Caki2 (cell line): ENCODE measurements at regions not wholly inside any gene's neighbourhood (a gene's known extent, or its start where the extent isn't known, plus 50 kb on each side); places are given as distances from the start of the nearest gene placed in this dataset.
"Not testable (repeated sequence)": the region's sequence is repeated elsewhere in the genome, so short reads cannot be mapped to it uniquely, and the experiment has no call there.

Source experiments
- DNase-seq: peaks from one replicate; pipeline ENCODE4 v3.0.0-alpha.2; 2015; ENCODE audit warnings: low read depth
- in situ Hi-C: cut with HindIII; loops from 2 replicates; pipeline ENCODE4 v1.10.0; 2016; ENCODE audit warnings: low sequenced_read_pairs, low pct_unique_long_range_greater_than_20kb, mixed read lengths

- in situ Hi-C loops = no loop called here
- DNase-seq = no peak
Observed at GRCh38 chr11:103737037-103737622, 299.3 kb upstream of the DDI1 start.

DNA sequence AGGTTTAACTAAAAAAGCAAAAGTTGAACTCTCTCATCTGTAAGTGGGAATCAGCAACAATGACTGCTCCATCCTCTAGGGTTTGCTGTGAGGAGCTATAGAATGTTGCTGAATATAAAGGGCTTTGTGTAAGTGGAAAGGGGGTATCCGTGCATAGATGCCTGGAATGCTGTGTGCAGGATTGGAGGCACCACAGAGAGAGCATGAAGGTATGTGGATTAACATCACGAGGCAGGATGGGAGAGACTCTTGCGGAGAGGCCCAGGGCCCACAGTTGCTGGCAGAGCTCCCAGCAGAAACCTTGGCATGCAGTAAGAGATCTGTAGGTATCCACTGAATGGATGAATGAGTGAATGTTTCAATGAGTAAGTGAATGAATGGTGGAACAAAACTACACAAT lies 298.7 kb upstream of the DDI1 start:
- in situ Hi-C loops = no loop called here
- no peak for DNase-seq

DNA sequence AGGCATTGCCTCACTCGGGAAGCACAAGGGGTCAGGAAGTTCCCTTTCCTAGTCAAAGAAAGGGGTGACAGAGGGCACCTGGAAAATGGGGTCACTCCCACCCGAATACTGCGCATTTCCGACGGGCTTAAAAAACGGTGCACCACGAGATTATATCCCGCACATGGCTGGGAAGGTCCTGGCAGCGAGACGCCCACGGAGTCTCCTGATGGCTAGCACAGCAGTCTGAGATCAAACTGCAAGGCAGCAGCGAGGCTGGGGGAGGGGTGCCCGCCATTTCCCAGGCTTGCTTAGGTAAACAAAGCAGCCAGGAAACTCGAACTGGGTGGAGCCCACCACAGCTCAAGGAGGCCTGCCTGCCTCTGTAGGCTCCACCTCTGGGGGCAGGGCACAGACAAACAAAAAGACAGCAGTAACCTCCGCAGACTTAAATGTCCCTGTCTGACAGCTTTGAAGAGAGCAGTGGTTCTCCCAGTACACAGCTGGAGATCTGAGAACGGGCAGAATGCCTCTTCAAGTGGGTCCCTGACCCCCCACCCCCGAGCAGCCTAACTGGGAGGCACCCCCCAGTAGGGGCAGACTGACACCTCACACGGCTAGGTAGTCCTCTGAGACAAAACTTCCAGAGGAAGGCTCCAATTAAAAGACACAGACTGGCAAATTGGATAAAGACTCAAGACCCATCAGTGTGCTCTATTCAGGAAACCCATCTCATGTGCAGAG lies 297.2 kb upstream of the DDI1 start:
- in situ Hi-C loops = not testable (repeated sequence)
- DNase-seq = peak; percentile 14

DNA sequence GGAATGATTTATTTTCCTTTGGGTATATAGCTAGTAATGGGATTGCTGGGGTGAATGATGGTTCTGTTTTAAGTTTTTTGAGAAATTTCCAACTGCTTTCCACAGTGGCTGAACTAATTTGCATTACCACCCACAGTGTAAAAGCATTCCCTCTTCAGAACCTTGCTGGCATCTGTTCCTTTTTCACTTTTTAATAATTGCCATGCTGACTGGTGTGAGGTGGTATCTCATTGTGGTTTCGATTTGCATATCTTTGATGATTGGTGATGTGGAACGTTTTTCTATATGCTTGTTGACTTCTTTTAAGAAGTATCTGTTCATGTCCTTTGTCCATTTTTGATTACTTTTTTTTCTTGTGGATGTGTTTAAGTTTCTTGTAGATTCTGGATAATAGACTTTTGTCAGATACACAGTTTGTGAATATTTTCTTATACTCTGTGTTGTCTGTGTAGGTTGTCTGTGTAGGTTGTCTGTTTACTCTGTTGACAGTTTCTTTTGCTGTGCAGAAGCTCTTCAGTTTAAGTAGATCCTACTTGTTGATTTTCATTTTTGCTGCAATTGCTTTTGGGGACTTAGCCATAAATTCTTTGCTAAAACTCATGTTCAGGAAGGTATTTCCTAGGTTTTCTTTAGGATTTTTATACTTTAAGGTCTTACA lies 291.8 kb upstream of the DDI1 start:
- in situ Hi-C loops = no loop called here
- DNase-seq = no peak

DNA sequence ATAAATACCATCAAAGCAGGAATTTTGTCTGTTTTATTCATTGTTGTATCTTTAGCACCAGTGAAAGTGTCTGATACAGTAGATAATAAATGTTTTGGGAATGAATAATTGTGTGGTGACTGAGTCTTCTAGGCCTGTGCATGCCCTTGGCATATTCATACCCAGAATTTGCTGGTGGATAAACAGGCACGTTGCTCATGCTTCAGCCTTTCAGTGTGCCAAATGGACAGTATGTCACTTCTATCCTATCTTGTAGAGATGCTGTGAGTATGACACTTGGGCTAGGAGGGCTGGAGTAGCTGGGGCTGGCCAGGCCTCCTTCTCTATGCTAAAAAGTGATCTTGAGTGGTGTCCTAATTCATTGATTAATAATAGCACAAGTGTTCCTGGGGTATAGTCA lies 287.3 kb upstream of the DDI1 start:
- DNase-seq = no peak
- in situ Hi-C loops = no loop called here

DNA sequence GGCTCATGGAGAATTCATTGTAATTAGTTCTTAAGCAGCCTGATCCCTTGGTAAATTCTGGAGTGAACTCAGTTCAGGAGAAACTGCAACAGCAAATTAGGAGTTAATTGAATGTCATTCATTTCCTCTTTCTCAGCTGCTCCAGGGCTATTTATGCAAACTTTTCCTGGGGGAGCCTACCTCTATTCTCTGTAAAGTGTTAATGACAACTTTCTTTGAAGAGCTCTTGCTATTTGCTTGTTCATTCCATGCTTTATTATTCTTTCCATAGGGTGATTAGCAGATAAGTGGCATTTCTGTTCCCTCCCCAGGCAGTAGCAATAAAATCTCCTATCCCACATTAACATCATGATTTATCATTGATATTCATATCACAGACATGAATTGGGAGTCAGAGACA lies 267.6 kb upstream of the DDI1 start:
- DNase-seq = no peak
- in situ Hi-C loops = no loop called here

DNA sequence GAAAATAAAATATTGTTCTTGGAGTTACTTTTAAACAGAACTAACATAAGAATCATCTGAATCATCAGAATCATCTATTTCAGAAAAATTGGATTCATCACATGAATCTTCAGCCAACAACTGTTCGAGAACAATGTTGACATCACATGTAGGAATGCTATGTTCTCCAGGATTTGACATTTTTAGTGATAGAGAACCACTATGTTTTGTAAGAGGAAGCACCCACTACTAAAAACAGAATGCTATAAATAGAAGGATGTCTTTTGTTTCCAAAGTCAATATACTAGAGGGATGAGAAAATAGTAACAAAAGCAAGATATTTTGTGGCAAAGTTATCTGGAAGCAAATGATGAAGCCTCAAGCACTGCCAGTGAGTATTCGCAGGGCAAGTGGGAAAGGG lies 263.4 kb upstream of the DDI1 start:
- in situ Hi-C loops = no loop called here
- DNase-seq = no peak

GRCh38 chr11:103773537-103773936 lies 262.9 kb upstream of the DDI1 start:
- DNase-seq = no peak
- in situ Hi-C loops = no loop called here

- no peak for DNase-seq
- in situ Hi-C loops = no loop called here
Observed at GRCh38 chr11:103779054-103779453, 257.4 kb upstream of the DDI1 start.

DNA sequence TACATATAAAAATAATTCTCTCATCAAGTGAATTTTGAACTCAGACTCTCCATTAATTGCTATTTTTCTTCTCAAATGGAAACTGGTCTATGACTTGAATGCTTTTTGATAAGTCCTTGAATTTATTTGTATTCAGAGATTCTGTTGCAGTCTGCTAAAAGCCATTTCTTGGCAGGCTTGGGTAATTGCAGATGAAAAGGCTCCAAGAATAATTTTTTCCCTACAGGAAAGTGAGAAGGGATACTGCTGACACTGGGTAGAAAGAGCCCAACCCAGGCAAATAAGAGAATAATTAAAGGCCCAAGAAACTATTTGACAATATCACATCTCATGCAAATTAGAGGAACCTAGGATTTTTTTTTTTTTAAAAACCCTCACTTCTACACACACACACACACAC lies 246.5 kb upstream of the DDI1 start:
- no peak for DNase-seq
- in situ Hi-C loops = no loop called here

DNA sequence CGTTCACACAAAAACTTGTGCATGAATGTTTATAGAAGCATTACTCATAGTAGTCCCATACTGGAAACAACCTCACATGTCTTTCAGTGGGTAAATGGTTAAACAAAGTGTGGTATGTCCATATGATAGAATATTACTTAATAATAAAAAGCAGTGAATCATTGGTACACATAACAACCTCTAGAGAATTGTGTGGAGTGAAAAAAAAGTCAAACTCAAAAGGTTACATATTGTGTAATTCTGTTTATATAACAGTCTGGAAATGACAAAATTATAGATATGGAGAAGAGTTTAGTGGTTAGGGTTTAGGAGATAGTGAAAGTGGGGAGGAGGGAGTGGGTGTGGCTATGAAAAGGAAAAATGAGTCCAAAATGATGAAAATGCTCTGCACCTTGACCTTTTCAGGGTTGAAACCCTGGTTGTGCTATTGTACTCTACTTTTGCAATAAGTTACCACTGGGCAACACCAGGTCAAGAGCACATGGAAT lies 243.4 kb upstream of the DDI1 start:
- in situ Hi-C loops = no loop called here

GRCh38 chr11:103794262-103794661 lies 242.2 kb upstream of the DDI1 start:
- no peak for DNase-seq
- in situ Hi-C loops = no loop called here

More for the DNA sequence above, 243.4 kb upstream of the DDI1 start:
- DNase-seq = no peak

DNA sequence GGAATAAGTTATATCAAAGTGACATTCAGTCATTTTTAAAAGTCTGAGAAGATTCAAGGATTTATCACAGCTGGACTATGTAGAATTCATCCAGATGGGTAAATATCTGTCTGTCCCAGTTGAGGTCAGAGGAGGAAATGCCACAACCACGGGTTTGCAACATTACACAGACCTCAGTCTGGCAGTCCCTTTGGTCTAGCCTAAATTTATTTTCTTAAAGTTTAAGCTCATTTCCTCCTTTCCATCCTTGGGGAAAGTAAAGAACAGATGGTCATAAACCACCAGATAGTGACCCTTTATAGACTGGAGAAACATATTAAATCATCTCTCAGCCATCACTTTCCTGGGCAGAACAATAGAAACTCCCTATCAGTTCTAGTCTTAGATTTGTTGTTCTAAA lies 238.4 kb upstream of the DDI1 start:
- no peak for DNase-seq
- in situ Hi-C loops = no loop called here

- in situ Hi-C loops = no loop called here
- DNase-seq = no peak
Observed at GRCh38 chr11:103798446-103798845, 238.0 kb upstream of the DDI1 start.

DNA sequence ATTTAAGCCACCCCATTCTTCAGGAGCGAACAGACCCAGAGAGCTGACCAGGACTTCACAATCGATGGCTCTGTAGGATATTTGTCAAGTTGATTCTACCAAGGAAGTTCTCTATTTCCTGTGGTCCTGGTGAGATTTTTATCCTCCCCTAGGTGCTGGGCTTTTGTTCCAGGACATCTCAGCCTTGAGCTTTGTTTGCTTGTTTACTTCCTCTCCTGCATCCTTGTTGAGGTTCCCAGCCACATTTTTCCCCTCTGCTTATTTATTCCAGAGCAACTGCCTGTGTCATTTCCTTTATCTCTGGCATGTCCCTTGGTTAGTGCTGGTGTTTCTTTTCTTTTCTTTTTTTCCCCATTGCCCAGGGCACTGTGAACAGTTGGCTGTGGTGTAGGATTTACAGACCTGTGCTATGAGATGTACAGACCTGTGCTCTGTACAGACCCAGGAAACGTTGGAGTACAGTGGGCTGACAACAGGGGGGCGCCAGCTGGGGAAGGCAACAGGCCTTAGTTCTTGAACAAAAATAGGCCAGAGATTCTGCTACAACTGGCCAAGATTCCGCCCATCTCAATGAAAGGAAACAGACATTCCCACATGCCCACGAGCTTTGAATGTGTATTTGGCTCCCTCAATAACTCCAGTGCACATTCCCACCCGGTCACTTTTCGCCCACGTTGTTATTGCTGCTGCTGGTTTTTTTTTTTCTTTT lies 235.9 kb upstream of the DDI1 start:
- in situ Hi-C loops = no loop called here
- DNase-seq = no peak

- in situ Hi-C loops = no loop called here
- DNase-seq = peak; percentile 61
Observed at GRCh38 chr11:103803062-103803461, 233.4 kb upstream of the DDI1 start.

GRCh38 chr11:103805688-103806009 lies 230.8 kb upstream of the DDI1 start:
- DNase-seq = no peak
- in situ Hi-C loops = no loop called here

DNA sequence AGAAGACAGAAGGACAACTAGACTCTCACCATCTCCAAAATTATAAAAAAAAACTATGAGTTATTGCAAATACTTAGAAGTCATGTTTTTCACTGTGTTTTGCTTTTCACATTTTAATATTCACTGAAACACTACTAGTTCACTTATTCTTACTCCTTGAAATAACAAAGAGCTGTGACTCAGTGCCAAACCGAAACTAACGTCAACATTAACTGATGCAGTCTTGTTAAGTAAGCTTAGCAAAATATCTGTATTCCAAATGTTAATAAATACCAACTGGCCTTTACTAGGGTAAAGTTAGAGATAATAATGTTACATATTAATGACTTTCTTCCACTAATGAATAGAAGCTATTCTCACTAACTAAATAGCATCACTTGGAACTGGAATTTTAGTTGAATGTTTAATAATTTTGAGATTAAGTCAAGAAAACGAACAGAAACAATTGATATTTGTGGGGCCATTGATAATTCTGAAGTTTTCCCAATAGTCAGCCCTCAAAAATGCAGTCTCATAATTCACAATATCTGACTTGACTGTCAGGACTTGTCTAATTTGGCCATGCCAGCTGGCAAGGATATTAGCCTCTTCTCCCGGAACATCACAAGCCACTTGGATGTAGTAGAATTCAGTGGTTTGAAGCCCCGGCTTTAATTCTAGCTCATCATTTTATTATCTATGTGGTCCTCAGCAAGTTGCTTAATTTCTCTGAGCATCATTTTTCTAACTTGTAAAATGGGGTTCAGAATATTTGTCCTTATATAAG lies 230.1 kb upstream of the DDI1 start:
- DNase-seq = peak; percentile 70
- in situ Hi-C loops = no loop called here
